Right lobe of liver (tissue), 6 donors: ENCODE measurements at regions not wholly inside any gene's neighbourhood (a gene's known extent, or its start where the extent isn't known, plus 50 kb on each side); places are given as distances from the start of the nearest gene placed in this dataset.
A peak's percentile ranks its signal among the peaks of the same experiment; 100 is the strongest.

Experiments used
- ATAC-seq, 4 donors: fragments of 200-7000 bp; cut with Tn5 transposase; one replicate each; pipeline ENCODE4 v1.9.1; 2020; ENCODE audit warnings: mild to moderate bottlenecking in 4 of 4, moderate library complexity in 4 of 4
- DNase-seq, 3 donors: peaks; one replicate each; pipeline ENCODE4 v3.0.0-alpha.2; 2020
- H3K27ac ChIP-seq, 3 donors: fragments of 200-600 bp; one replicate each; pipeline ENCODE4 v1.8.0; 2022
- H3K27me3 ChIP-seq, 2 donors: fragments of 200-600 bp; one replicate each; pipeline ENCODE4 v1.8.0; 2022
- H3K36me3 ChIP-seq, 4 donors: fragments of 200-600 bp; sonication (generic) in 1 of 4; one replicate each; pipeline versions ENCODE4 v1.5.1 to v1.8.0; 2017 to 2022; ENCODE audit warnings: control low read depth in 1 of 4
- H3K4me1 ChIP-seq, 4 donors: fragments of 200-600 bp; sonication (generic) in 1 of 4; one replicate each; pipeline versions ENCODE4 v1.5.1 to v1.8.0; 2017 to 2022; ENCODE audit warnings: control low read depth in 1 of 4
- H3K4me3 ChIP-seq, 3 donors: fragments of 200-600 bp; one replicate each; pipeline ENCODE4 v1.8.0; 2022
- H3K9me3 ChIP-seq, 4 donors: fragments of 200-600 bp; sonication (generic) in 1 of 4; one replicate each; pipeline versions ENCODE4 v1.5.1 to v1.8.0; 2017 to 2022; ENCODE audit warnings: control low read depth in 1 of 4
- POLR2A ChIP-seq: fragments of 450-650 bp; IDR thresholded peaks from one replicate; pipeline ENCODE4 v1.6.1; 2017; ENCODE audit warnings: antibody characterized with exemption, mild to moderate bottlenecking
- WGBS: methylation state at CpG from one replicate; pipeline ENCODE4 v1.1.6; 2018; ENCODE audit warnings: low coverage, low lambda C conversion rate; ENCODE audit not compliant: insufficient coverage; ENCODE audit errors: missing lambda C conversion rate; 5-methylcytosine and 5-hydroxymethylcytosine counted together
- intact Hi-C, 2 donors: fragments of 100-400 bp; cut with DNase I; formaldehyde crosslinking; loops; one replicate each; pipeline versions ENCODE4 v1.11.2 to v1.14.1; 2022
- TF ChIP-seq, protein P1 (sequence below), 4 donors: fragments of 200-600 bp in 3 of 4; fragments of 450-650 bp in 1 of 4; IDR thresholded peaks; one replicate each; pipeline versions ENCODE4 v1.5.1 to v1.8.0; 2016 to 2022; ENCODE audit warnings: antibody characterized with exemption in 4 of 4, mild to moderate bottlenecking in 2 of 4
- donor health status: DM: no; HTN: yes; CAD: no.
- donor health status: DM: no; HTN: no; CAD: no.
- donor health status: DM: no; HTN: no; CAD: no.
- donor health status: DM: no; HTN: yes; CAD: no.
- donor health status: DM: no; HTN: yes; CAD: no.

DNA sequence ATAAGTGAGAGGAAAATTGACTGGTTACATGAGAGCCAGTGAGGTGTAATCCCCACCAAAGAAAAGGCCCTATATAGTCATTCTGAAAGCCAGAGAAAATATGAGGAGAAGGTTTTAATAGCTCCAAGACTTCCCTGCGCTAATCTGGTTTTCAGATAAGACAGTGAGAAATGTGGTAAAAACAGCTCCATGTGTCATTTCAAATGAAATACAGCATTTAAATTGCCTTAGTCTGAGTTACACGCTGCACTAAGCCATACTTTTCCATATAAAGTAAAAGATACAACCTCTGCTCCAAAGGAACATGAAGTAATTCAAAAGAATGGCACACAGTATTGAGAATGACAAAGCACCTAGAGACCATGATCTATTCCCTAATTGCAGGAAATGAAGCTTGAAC, 378.0 kb upstream of the PDE4D start:
- ATAC-seq (no peak), DNase-seq (no peak)
- Histone ChIP-seq H3K36me3 (no peaks in the 10 kb centered on the region), H3K9me3 (no peaks in the 10 kb centered on the region), H3K27me3 (no peaks in the 10 kb centered on the region), H3K4me1 (no peaks in the 10 kb centered on the region), H3K4me3 (no peak overlapping the region), H3K27ac (no peak overlapping the region)
- no peak for TF ChIP-seq POLR2A
- TF ChIP-seq, protein P1, sequence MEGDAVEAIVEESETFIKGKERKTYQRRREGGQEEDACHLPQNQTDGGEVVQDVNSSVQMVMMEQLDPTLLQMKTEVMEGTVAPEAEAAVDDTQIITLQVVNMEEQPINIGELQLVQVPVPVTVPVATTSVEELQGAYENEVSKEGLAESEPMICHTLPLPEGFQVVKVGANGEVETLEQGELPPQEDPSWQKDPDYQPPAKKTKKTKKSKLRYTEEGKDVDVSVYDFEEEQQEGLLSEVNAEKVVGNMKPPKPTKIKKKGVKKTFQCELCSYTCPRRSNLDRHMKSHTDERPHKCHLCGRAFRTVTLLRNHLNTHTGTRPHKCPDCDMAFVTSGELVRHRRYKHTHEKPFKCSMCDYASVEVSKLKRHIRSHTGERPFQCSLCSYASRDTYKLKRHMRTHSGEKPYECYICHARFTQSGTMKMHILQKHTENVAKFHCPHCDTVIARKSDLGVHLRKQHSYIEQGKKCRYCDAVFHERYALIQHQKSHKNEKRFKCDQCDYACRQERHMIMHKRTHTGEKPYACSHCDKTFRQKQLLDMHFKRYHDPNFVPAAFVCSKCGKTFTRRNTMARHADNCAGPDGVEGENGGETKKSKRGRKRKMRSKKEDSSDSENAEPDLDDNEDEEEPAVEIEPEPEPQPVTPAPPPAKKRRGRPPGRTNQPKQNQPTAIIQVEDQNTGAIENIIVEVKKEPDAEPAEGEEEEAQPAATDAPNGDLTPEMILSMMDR (IDR thresholded peaks at IDR 0.05): no peak
- intact Hi-C loops: no loop called here
- 45% methylated on average over 2 of the region's 2 CpGs for WGBS

GRCh38 chr5:60267907-60268306, 374.4 kb upstream of the PDE4D start:
- no peak for DNase-seq
- H3K4me3 ChIP-seq: no peak overlapping the region
- H3K27ac ChIP-seq: no peak overlapping the region
- H3K4me1 ChIP-seq: no peaks in the 10 kb centered on the region
- H3K27me3 ChIP-seq: no peaks in the 10 kb centered on the region
- H3K9me3 ChIP-seq: no peaks in the 10 kb centered on the region
- no peak for ATAC-seq
- no peaks in the 10 kb centered on the region for H3K36me3 ChIP-seq
- WGBS: 47% methylated on average over 3 of the region's 3 CpGs
- no peak for TF ChIP-seq POLR2A
- TF ChIP-seq, protein P1 (IDR thresholded peaks at IDR 0.05): no peak
- intact Hi-C loops: no loop called here

DNA sequence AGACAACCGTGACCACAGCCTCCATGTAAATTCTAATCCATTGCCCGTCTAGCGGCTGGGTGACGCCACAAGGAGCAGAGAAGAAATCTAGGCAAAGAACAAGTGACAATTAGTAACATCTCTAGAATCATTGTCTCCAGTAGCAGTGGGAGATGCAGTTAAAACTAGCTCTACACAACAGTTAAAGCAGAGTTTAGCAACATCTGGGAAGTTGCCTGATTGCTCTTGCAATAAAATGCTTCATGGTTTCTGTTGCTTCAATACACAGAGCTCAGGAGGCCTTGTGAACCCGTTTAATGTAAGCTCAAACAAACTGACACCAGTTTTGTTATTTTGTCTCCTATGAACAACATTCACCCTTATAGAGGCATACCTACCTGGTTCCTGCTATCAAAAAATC, 369.8 kb upstream of the PDE4D start:
- DNase-seq: no peak
- Histone ChIP-seq H3K4me3 (no peak overlapping the region), H3K36me3 (no peaks in the 10 kb centered on the region), H3K4me1 (no peaks in the 10 kb centered on the region), H3K9me3 (no peaks in the 10 kb centered on the region), H3K27ac (no peak overlapping the region), H3K27me3 (no peaks in the 10 kb centered on the region)
- intact Hi-C loops: no loop called here
- TF ChIP-seq POLR2A: no peak
- TF ChIP-seq, protein P1 (IDR thresholded peaks at IDR 0.05): no peak
- WGBS: 67% methylated on average over 5 of the region's 5 CpGs
- ATAC-seq: no peak

DNA sequence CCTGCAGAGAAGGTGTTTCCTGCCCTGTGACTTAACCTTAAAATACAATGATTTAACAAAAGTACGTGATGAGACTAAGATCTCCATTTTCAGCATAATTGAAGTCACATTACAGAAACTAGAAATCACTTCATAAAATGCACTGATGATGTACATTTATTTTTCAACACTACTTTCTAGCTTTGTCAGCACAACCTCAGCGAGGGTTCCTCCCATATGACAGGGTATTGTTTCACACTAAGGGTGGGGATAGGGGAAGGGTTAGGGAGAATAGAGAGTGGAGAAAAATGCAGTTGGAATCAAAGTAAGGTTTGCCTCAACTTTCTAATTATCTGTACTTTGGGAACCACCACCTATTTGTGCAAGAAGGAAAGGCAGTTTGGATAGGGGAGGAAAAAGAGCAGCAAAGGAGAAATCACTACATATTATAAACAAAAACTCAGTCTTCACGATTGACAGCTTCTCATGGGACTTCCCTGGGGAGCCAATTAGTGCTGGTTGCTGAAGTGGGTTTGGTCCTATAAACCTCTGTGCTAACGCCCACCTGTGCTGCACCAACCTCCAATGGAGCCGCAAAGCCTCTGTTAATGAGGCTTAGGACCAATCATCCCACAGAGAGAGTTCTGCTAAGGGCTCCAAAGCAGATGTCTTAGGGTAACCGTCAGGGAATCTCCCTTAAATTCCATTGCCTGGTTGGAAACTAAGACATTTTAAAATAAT, 369.2 kb upstream of the PDE4D start:
- intact Hi-C loops: no loop called here
- DNase-seq: no peak
- Histone ChIP-seq H3K9me3 (no peaks in the 10 kb centered on the region), H3K4me3 (no peak overlapping the region), H3K36me3 (no peaks in the 10 kb centered on the region), H3K4me1 (no peaks in the 10 kb centered on the region), H3K27ac (no peak overlapping the region), H3K27me3 (no peaks in the 10 kb centered on the region)
- ATAC-seq: peak in 1 of 4 donors; percentile 23
- WGBS: 47% methylated on average over 6 of the region's 6 CpGs
- no peak for TF ChIP-seq POLR2A
- TF ChIP-seq, protein P1 (IDR thresholded peaks at IDR 0.05): no peak
